ENCODE measurements at regions not wholly inside any gene's neighbourhood (a gene's known extent, or its start where the extent isn't known, plus 50 kb on each side); places are given as distances from the start of the nearest gene placed in this dataset.

GRCh38 chr4:35447474-35447873, 796.8 kb downstream of the ARAP2 start:
- TF ChIP-seq POLR2A (IDR thresholded peaks at IDR 0.05; ENCODE audit: low read length) (no peak), GATA1 (IDR thresholded peaks at IDR 0.05; ENCODE audit: low read depth, low read length) (no peak)
